Neuronal stem cell (in vitro differentiated cells): ENCODE measurements at regions not wholly inside any gene's neighbourhood (a gene's known extent, or its start where the extent isn't known, plus 50 kb on each side); places are given as distances from the start of the nearest gene placed in this dataset.

Source experiments
- DNase-seq: peaks from one replicate; pipeline ENCODE4 v3.0.0-alpha.2; 2013; ENCODE audit warnings: low spot score
- H2AFZ ChIP-seq: one replicate; pipeline ENCODE4 v1.6.1; 2013; ENCODE audit warnings: mild to moderate bottlenecking, low read length, inconsistent platforms
- H2AK5ac ChIP-seq: 2 replicates; pipeline ENCODE4 v1.6.1; 2013; ENCODE audit warnings: low read depth, mild to moderate bottlenecking, inconsistent platforms, low read length, moderate library complexity, mixed read lengths
- H2BK120ac ChIP-seq: 2 replicates; pipeline ENCODE4 v1.6.1; 2013; ENCODE audit warnings: low read depth, mild to moderate bottlenecking, inconsistent platforms, low read length, moderate library complexity, mixed read lengths
- H2BK12ac ChIP-seq: one replicate; pipeline ENCODE4 v1.6.1; 2013; ENCODE audit warnings: low read length, inconsistent platforms
- H2BK15ac ChIP-seq: 2 replicates; pipeline ENCODE4 v1.6.1; 2013; ENCODE audit warnings: mild to moderate bottlenecking, low read length, inconsistent platforms, mixed read lengths
- H2BK5ac ChIP-seq: one replicate; pipeline ENCODE4 v1.6.1; 2013; ENCODE audit warnings: inconsistent platforms, mild to moderate bottlenecking, low read length, moderate library complexity
- H3K14ac ChIP-seq: one replicate; pipeline ENCODE4 v1.6.1; 2013; ENCODE audit warnings: low read length, inconsistent platforms
- H3K18ac ChIP-seq: 2 replicates; pipeline ENCODE4 v1.6.1; 2013; ENCODE audit warnings: low read length, inconsistent platforms
- H3K23ac ChIP-seq: 2 replicates; pipeline ENCODE4 v1.6.1; 2013; ENCODE audit warnings: low read depth, mild to moderate bottlenecking, mixed read lengths, low read length, inconsistent platforms; ENCODE audit not compliant: poor library complexity
- H3K27ac ChIP-seq: replicated peaks from 3 replicates; pipeline ENCODE4 v1.5.1; 2013; ENCODE audit warnings: low read length, inconsistent platforms
- H3K27me3 ChIP-seq, 3 experiments: 2 replicates each; pipeline ENCODE4 v1.6.1; 2013; ENCODE audit warnings: low read length in 3 of 3, mild to moderate bottlenecking in 2 of 3, inconsistent platforms in 1 of 3, low read depth in 1 of 3, mixed read lengths in 1 of 3, moderate library complexity in 1 of 3; ENCODE audit not compliant: control insufficient read depth in 3 of 3, insufficient read depth in 3 of 3
- H3K36me3 ChIP-seq, 2 donors: replicated peaks in 1 of 2; 2 replicates each; pipeline ENCODE4 v1.6.1; 2013; ENCODE audit warnings: low read length in 2 of 2; ENCODE audit not compliant: control insufficient read depth in 2 of 2, insufficient read depth in 2 of 2
- H3K4ac ChIP-seq: 2 replicates; pipeline ENCODE4 v1.6.1; 2013; ENCODE audit warnings: inconsistent platforms, mild to moderate bottlenecking, low read length, moderate library complexity
- H3K4me1 ChIP-seq, 2 donors: 1 replicate in 1 of 2; 2 replicates in 1 of 2; pipeline ENCODE4 v1.6.1; 2013; ENCODE audit warnings: low read length in 2 of 2, low read depth in 1 of 2; ENCODE audit not compliant: control insufficient read depth in 2 of 2, insufficient read depth in 1 of 2
- H3K4me2 ChIP-seq: one replicate; pipeline ENCODE4 v1.6.1; 2013; ENCODE audit warnings: mild to moderate bottlenecking, low read length, inconsistent platforms; ENCODE audit not compliant: insufficient read depth, poor library complexity, severe bottlenecking
- H3K4me3 ChIP-seq, 2 donors: 2 replicates each; pipeline ENCODE4 v1.5.1; 2013; ENCODE audit warnings: low read length in 2 of 2, mild to moderate bottlenecking in 2 of 2, inconsistent platforms in 1 of 2, moderate library complexity in 1 of 2
- H3K79me1 ChIP-seq: one replicate; pipeline ENCODE4 v1.6.1; 2013; ENCODE audit warnings: low read depth, mild to moderate bottlenecking, inconsistent platforms, low read length, moderate library complexity
- H3K9ac ChIP-seq: one replicate; pipeline ENCODE4 v1.6.1; 2013; ENCODE audit warnings: mild to moderate bottlenecking, low read depth, low read length, inconsistent platforms; ENCODE audit not compliant: poor library complexity
- H3K9me3 ChIP-seq, 2 donors: replicated peaks in 1 of 2; 2 replicates each; pipeline versions ENCODE3 to v1.6.1; 2013; ENCODE audit warnings: low read length in 2 of 2, mild to moderate bottlenecking in 2 of 2, inconsistent platforms in 1 of 2, low read depth in 1 of 2, mixed read lengths in 1 of 2, moderate library complexity in 1 of 2; ENCODE audit not compliant: control insufficient read depth in 2 of 2, insufficient read depth in 1 of 2
- H4K8ac ChIP-seq: one replicate; pipeline ENCODE4 v1.6.1; 2013; ENCODE audit warnings: low read depth, mild to moderate bottlenecking, inconsistent platforms, low read length, moderate library complexity
- H4K91ac ChIP-seq: one replicate; pipeline ENCODE4 v1.6.1; 2013; ENCODE audit warnings: low read length, low read depth, mild to moderate bottlenecking, inconsistent platforms; ENCODE audit not compliant: poor library complexity
- WGBS, 2 donors: extraction: QIAGEN DNeasy Blood & Tissue Kit; methylation state at CpG; one replicate each; pipeline ENCODE4 v1.1.7; 2013; ENCODE audit warnings: missing lambda C conversion rate in 2 of 2, mixed read lengths in 1 of 2; ENCODE audit not compliant: insufficient read length in 2 of 2, insufficient replicate concordance in 1 of 2; ENCODE audit errors: extremely low coverage in 2 of 2; 5-methylcytosine and 5-hydroxymethylcytosine counted together

DNA sequence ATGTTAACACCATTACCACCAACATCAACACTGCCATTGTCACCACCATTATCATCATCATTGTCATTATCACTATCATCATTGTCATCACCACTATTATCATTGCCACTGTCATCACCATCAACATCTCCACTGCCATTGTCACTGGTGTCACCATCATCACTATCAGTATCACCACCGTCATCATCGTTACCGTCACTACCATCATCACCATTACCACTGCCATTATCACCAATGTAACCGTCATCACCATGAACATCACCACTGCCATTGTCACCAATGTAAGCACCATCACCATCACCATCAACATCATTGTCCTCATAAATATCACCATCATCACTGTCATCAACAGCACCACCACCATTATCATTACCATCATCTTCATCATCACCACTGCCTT, 633.2 kb upstream of the EEF2KMT start:
- no peak overlapping the region for H2BK15ac ChIP-seq
- H3K27ac ChIP-seq: no peak overlapping the region
- H4K8ac ChIP-seq: no peak overlapping the region
- no peak overlapping the region for H3K14ac ChIP-seq
- no peak overlapping the region for H2AFZ ChIP-seq
- no peaks in the 10 kb centered on the region for H3K27me3 ChIP-seq
- no peak overlapping the region for H2BK12ac ChIP-seq
- no peak for DNase-seq
- no peaks in the 10 kb centered on the region for H3K9me3 ChIP-seq
- H3K36me3 ChIP-seq: peaks cover 0 to 1% of the 10 kb centered on the region in 2 donors
- no peak overlapping the region for H2BK5ac ChIP-seq
- H3K4me2 ChIP-seq: no peak overlapping the region
- H3K4me1 ChIP-seq: peaks cover 0 to 2% of the 10 kb centered on the region in 2 donors
- H3K4ac ChIP-seq: no peak overlapping the region
- no peak overlapping the region for H2BK120ac ChIP-seq
- no peak overlapping the region for H4K91ac ChIP-seq
- no peak overlapping the region for H3K9ac ChIP-seq
- H3K4me3 ChIP-seq: no peak overlapping the region
- H2AK5ac ChIP-seq: no peak overlapping the region
- H3K18ac ChIP-seq: no peak overlapping the region
- H3K79me1 ChIP-seq: no peaks in the 10 kb centered on the region
- no peak overlapping the region for H3K23ac ChIP-seq
- WGBS, 2 donors: no CpG with 5 or more reads among the region's 4 CpGs

DNA sequence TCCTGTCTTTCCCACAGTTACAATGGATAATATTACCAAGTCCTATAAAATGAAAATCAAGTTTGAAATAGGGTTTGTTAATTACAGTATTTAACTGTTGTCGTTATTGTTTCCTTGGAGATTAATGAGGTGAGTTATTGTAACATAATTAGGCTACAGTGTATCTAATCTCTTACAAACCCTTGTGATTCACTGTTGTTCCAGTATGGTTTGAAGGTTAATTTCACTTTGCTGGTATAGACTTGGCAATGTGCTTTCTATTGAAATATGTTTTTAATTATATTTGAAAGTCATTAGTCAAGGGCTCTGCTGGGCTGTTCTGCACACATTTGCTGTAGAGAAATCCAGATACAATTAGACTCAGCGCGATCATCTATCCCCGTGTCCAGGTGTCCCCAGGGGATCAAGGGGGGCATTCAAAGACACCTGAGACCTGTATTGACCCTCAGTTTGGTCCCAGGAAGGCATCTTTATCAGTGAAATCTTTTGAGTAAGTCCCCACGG, 624.6 kb upstream of the EEF2KMT start:
- DNase-seq: no peak
- H3K27me3 ChIP-seq: no peaks in the 10 kb centered on the region
- no peak overlapping the region for H3K27ac ChIP-seq
- no peak overlapping the region for H3K23ac ChIP-seq
- H2BK120ac ChIP-seq: no peak overlapping the region
- no peaks in the 10 kb centered on the region for H3K9me3 ChIP-seq
- no peak overlapping the region for H4K91ac ChIP-seq
- no peak overlapping the region for H2AFZ ChIP-seq
- H3K18ac ChIP-seq: no peak overlapping the region
- no peak overlapping the region for H3K9ac ChIP-seq
- no peak overlapping the region for H3K4ac ChIP-seq
- no peak overlapping the region for H4K8ac ChIP-seq
- H2AK5ac ChIP-seq: no peak overlapping the region
- H2BK5ac ChIP-seq: no peak overlapping the region
- H3K4me1 ChIP-seq: no peaks in the 10 kb centered on the region
- no peak overlapping the region for H2BK12ac ChIP-seq
- no CpG with 5 or more reads among the region's 5 CpGs for WGBS, 2 donors
- H3K4me2 ChIP-seq: no peak overlapping the region
- H3K36me3 ChIP-seq: no peaks in the 10 kb centered on the region
- H3K4me3 ChIP-seq: no peak overlapping the region
- H2BK15ac ChIP-seq: no peak overlapping the region
- H3K14ac ChIP-seq: no peak overlapping the region
- H3K79me1 ChIP-seq: no peaks in the 10 kb centered on the region

DNA sequence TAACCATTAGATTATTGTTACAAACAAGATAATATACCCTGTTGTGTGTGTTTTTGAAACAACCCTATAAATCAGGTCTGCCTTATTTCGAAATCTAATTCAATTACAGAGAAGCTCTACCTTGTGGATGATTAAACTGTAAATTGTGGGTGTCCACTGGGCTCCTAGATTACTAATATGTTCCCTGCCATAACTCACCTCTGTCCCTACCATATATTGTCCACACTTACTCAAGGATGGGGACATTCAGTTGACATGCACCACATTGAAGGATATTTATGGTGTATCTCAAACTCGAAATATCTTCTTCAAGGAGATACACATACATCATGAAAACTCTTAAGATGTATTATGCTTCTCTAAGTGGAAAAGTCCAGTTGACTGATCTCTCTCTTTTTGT, 617.6 kb upstream of the EEF2KMT start:
- H3K4ac ChIP-seq: no peak overlapping the region
- no peaks in the 10 kb centered on the region for H3K9me3 ChIP-seq
- no peak overlapping the region for H2BK5ac ChIP-seq
- no peak overlapping the region for H4K8ac ChIP-seq
- no peaks in the 10 kb centered on the region for H3K36me3 ChIP-seq
- H3K18ac ChIP-seq: no peak overlapping the region
- H3K79me1 ChIP-seq: no peaks in the 10 kb centered on the region
- H4K91ac ChIP-seq: no peak overlapping the region
- no peak for DNase-seq
- no peaks in the 10 kb centered on the region for H3K4me1 ChIP-seq
- H3K4me3 ChIP-seq: no peak overlapping the region
- H3K14ac ChIP-seq: no peak overlapping the region
- H2AK5ac ChIP-seq: no peak overlapping the region
- no peak overlapping the region for H2BK15ac ChIP-seq
- H2BK120ac ChIP-seq: no peak overlapping the region
- WGBS, 2 donors: no CpG with 5 or more reads among the region's 2 CpGs
- H3K23ac ChIP-seq: no peak overlapping the region
- no peak overlapping the region for H2BK12ac ChIP-seq
- H3K27ac ChIP-seq: no peak overlapping the region
- H3K9ac ChIP-seq: no peak overlapping the region
- H3K27me3 ChIP-seq: no peaks in the 10 kb centered on the region
- no peak overlapping the region for H2AFZ ChIP-seq
- H3K4me2 ChIP-seq: no peak overlapping the region

DNA sequence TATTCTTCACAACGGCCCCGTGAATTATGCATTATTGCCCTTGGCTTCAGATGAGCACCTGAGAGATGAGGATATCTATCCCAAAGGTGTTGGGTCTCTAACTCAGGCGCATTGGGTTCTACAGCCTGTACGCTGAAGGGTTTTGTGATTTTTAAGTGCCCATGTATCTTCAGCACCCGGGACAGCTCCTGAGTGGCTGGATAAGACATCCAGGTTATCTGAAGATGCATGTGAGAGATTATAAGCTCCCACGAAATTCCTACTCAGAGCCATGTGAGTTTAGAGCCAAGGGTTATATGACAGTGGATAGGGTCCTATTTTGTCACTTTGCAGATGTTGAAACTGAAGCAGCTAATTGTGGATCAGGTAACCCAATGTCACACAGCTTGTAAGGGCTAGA, 612.3 kb upstream of the EEF2KMT start:
- no peak overlapping the region for H3K27ac ChIP-seq
- H2BK5ac ChIP-seq: no peak overlapping the region
- H3K4me2 ChIP-seq: no peak overlapping the region
- no peak overlapping the region for H2AK5ac ChIP-seq
- no peak overlapping the region for H3K23ac ChIP-seq
- no peak overlapping the region for H2AFZ ChIP-seq
- H3K27me3 ChIP-seq: no peaks in the 10 kb centered on the region
- no peaks in the 10 kb centered on the region for H3K4me1 ChIP-seq
- H3K4ac ChIP-seq: no peak overlapping the region
- no peaks in the 10 kb centered on the region for H3K36me3 ChIP-seq
- H2BK12ac ChIP-seq: no peak overlapping the region
- no peaks in the 10 kb centered on the region for H3K9me3 ChIP-seq
- no peak overlapping the region for H3K14ac ChIP-seq
- DNase-seq: peak; percentile 69
- no peak overlapping the region for H2BK120ac ChIP-seq
- H4K8ac ChIP-seq: no peak overlapping the region
- no peak overlapping the region for H2BK15ac ChIP-seq
- H3K4me3 ChIP-seq: no peak overlapping the region
- no peak overlapping the region for H3K18ac ChIP-seq
- no peak overlapping the region for H4K91ac ChIP-seq
- H3K9ac ChIP-seq: no peak overlapping the region
- no CpG with 5 or more reads among the region's 6 CpGs for WGBS, 2 donors
- no peaks in the 10 kb centered on the region for H3K79me1 ChIP-seq
